A673 (cell line): ENCODE measurements at regions not wholly inside any gene's neighbourhood (a gene's known extent, or its start where the extent isn't known, plus 50 kb on each side); places are given as distances from the start of the nearest gene placed in this dataset.

Source experiments
- BruUV-seq: library from RNA; stranded (reverse); fragments of 400-500 nt; replicated peaks from 2 replicates; lab custom pipeline; 2021; lab: Mats Ljungman, UMichigan
- CTCF ChIA-PET: fragments of 300-600 bp; sonication (Branson Sonifier 250); formaldehyde crosslinking; loops from one replicate; lab custom pipeline; 2022; ENCODE audit warnings: antibody characterized with exemption; lab: Charles Lee
- POLR2A ChIA-PET: fragments of 300-600 bp; sonication (Branson Sonifier 250); formaldehyde crosslinking; loops from one replicate; lab custom pipeline; 2022; ENCODE audit warnings: antibody characterized with exemption; ENCODE audit not compliant: low non-redundant PET; lab: Charles Lee
- DNase-seq: peaks from one replicate; pipeline ENCODE4 v3.0.0-alpha.2; 2015; ENCODE audit warnings: low spot score
- H3K27ac ChIP-seq: fragments of 200-600 bp; sonication (generic); 2 replicates; pipeline ENCODE4 v1.5.1; 2016; ENCODE audit warnings: mixed run types, low read depth, mild to moderate bottlenecking, mixed read lengths, antibody characterized with exemption, low read length; ENCODE audit not compliant: poor library complexity, severe bottlenecking
- H3K27me3 ChIP-seq: fragments of 200-600 bp; sonication (generic); replicated peaks from 2 replicates; pipeline ENCODE4 v1.6.1; 2017; ENCODE audit warnings: mixed run types, low read depth, mild to moderate bottlenecking, mixed read lengths, antibody characterized with exemption, low read length; ENCODE audit not compliant: insufficient read depth, poor library complexity
- H3K36me3 ChIP-seq: fragments of 200-600 bp; sonication (generic); 2 replicates; pipeline ENCODE4 v1.6.1; 2016; ENCODE audit warnings: mixed run types, mild to moderate bottlenecking, mixed read lengths, antibody characterized with exemption, low read length; ENCODE audit not compliant: insufficient read depth, poor library complexity, severe bottlenecking
- H3K4me1 ChIP-seq: fragments of 200-600 bp; sonication (generic); 2 replicates; pipeline ENCODE4 v1.6.1; 2017; ENCODE audit warnings: mixed run types, mild to moderate bottlenecking, mixed read lengths, antibody characterized with exemption, low read length; ENCODE audit not compliant: insufficient read depth, poor library complexity, severe bottlenecking
- H3K4me3 ChIP-seq: fragments of 200-600 bp; sonication (generic); 2 replicates; pipeline ENCODE4 v1.5.1; 2016; ENCODE audit warnings: low read depth, mixed run types, mild to moderate bottlenecking, mixed read lengths, low read length; ENCODE audit not compliant: poor library complexity, severe bottlenecking
- H3K9me3 ChIP-seq: fragments of 200-600 bp; sonication (generic); 2 replicates; pipeline ENCODE4 v1.6.1; 2016; ENCODE audit warnings: mixed run types, low read depth, mild to moderate bottlenecking, mixed read lengths, antibody characterized with exemption, low read length; ENCODE audit not compliant: poor library complexity, severe bottlenecking
- EZH2 ChIP-seq: fragments of 200-600 bp; sonication (generic); IDR thresholded peaks from 2 replicates; pipeline ENCODE4 v1.6.1; 2017; ENCODE audit warnings: borderline replicate concordance, low read depth, mild to moderate bottlenecking, mixed read lengths, antibody characterized with exemption, low read length; ENCODE audit not compliant: poor library complexity, severe bottlenecking
- intact Hi-C: fragments of 100-400 bp; cut with micrococcal nuclease; formaldehyde crosslinking; loops from one replicate; pipeline ENCODE4 v1.10.0; 2022; ENCODE audit not compliant: unreplicated experiment
- TF ChIP-seq, protein P1 (sequence below): fragments of 300-800, 200-600 bp; sonication (generic); conservative IDR thresholded peaks from 2 replicates; pipeline ENCODE4 v1.5.1; 2017; ENCODE audit warnings: low read depth, mild to moderate bottlenecking, antibody characterized with exemption, low read length, moderate library complexity, mixed read lengths

DNA sequence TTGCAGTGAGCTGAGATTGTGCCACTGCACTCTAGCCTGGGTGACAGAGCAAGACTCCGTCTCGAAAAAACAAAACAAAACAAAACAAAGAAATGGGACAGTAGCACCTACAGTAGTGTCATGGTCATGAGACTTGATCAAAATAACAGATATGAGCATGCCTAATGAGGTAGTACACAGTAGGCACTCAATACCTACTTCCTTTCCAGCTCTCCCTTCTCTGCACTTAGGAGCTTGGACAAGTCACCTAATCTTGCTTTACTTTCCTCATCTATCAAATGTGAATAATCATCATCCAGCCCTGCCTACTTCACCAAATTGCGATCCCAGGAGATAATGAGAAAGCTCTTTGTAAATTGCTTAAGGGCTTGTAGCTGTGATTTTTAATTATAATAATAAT lies 55.4 kb upstream of the EPB41L1 start:
- TF ChIP-seq, protein P1, sequence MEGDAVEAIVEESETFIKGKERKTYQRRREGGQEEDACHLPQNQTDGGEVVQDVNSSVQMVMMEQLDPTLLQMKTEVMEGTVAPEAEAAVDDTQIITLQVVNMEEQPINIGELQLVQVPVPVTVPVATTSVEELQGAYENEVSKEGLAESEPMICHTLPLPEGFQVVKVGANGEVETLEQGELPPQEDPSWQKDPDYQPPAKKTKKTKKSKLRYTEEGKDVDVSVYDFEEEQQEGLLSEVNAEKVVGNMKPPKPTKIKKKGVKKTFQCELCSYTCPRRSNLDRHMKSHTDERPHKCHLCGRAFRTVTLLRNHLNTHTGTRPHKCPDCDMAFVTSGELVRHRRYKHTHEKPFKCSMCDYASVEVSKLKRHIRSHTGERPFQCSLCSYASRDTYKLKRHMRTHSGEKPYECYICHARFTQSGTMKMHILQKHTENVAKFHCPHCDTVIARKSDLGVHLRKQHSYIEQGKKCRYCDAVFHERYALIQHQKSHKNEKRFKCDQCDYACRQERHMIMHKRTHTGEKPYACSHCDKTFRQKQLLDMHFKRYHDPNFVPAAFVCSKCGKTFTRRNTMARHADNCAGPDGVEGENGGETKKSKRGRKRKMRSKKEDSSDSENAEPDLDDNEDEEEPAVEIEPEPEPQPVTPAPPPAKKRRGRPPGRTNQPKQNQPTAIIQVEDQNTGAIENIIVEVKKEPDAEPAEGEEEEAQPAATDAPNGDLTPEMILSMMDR = no peak
- TF ChIP-seq EZH2 = no peak
- no TSS peak for BruUV-seq
- ChIA-PET CTCF (no interaction called here), POLR2A (no interaction called here)
- H3K36me3 ChIP-seq = no peaks in the 10 kb centered on the region
- H3K9me3 ChIP-seq = no peaks in the 10 kb centered on the region
- intact Hi-C loops = no loop called here
- no peak overlapping the region for H3K27ac ChIP-seq
- H3K4me1 ChIP-seq = no peaks in the 10 kb centered on the region
- H3K27me3 ChIP-seq = peaks cover 5% of the 10 kb centered on the region
- no peak overlapping the region for H3K4me3 ChIP-seq
- no peak for DNase-seq

DNA sequence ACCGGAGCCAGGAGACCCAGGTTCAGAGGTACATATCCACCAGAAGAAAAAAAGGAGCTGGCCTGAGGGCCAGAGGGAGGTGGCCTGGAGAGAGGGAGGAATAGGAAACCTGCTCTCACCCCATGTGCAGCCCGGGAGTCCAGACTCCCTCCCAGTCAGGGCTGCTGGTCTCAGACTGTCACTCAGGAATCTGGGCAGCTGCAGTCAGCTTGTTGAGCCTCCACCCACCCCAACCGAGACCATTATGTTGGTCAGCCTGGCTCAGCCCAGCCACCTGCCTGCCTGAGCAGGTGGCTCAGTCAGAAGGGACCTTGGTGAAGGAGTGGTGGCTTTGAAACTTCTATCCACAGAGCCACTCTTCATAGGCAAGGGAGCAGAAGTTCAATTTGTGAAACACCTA lies 53.3 kb upstream of the EPB41L1 start:
- intact Hi-C loops = no loop called here
- no peak for TF ChIP-seq EZH2
- TF ChIP-seq, protein P1 = no peak
- no peak overlapping the region for H3K27ac ChIP-seq
- ChIA-PET CTCF (no interaction called here), POLR2A (no interaction called here)
- no peaks in the 10 kb centered on the region for H3K9me3 ChIP-seq
- DNase-seq = no peak
- BruUV-seq = no TSS peak
- H3K4me3 ChIP-seq = no peak overlapping the region
- H3K27me3 ChIP-seq = no peaks in the 10 kb centered on the region
- no peaks in the 10 kb centered on the region for H3K36me3 ChIP-seq
- H3K4me1 ChIP-seq = no peaks in the 10 kb centered on the region

DNA sequence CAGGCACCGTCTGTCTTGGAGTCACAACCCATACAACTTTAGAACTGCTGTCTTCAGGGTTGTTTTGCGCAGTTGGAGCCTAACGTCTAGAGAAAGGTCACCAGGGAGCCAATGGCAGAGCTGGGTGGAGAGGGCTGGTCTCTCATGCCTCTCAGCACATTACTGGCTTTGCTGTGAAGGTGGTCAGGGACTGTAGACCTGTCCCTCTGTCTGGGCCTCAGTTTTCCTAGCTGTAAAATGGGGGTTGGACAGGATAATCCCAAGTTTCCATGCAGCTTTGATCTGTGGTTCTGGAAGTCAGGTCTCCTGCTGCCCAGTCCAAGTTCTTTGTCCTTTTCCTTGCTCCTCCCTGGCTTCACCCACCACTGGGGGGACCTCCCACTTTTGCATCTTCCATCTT lies 52.2 kb upstream of the EPB41L1 start:
- Histone ChIP-seq H3K36me3 (no peaks in the 10 kb centered on the region), H3K9me3 (no peaks in the 10 kb centered on the region), H3K4me3 (no peak overlapping the region), H3K27ac (no peak overlapping the region), H3K27me3 (no peaks in the 10 kb centered on the region), H3K4me1 (no peaks in the 10 kb centered on the region)
- DNase-seq = no peak
- no peak for TF ChIP-seq EZH2
- TF ChIP-seq, protein P1 = no peak
- ChIA-PET CTCF (no interaction called here), POLR2A (no interaction called here)
- no TSS peak for BruUV-seq
- intact Hi-C loops = no loop called here
